Neural progenitor cell (in vitro differentiated cells): ENCODE measurements at regions not wholly inside any gene's neighbourhood (a gene's known extent, or its start where the extent isn't known, plus 50 kb on each side); places are given as distances from the start of the nearest gene placed in this dataset.
"Not testable (repeated sequence)": the region's sequence is repeated elsewhere in the genome, so short reads cannot be mapped to it uniquely, and the experiment has no call there.

Experiments
- CTCF ChIP-seq: fragments of 200-600 bp; sonication (generic); IDR thresholded peaks from 2 replicates; pipeline ENCODE4 v1.5.1; 2017; ENCODE audit warnings: antibody characterized with exemption, mild to moderate bottlenecking
- EZH2 ChIP-seq: fragments of 200-600 bp; sonication (generic); IDR thresholded peaks from 2 replicates; pipeline ENCODE4 v1.6.1; 2017; ENCODE audit warnings: antibody characterized with exemption, mild to moderate bottlenecking, moderate library complexity

DNA sequence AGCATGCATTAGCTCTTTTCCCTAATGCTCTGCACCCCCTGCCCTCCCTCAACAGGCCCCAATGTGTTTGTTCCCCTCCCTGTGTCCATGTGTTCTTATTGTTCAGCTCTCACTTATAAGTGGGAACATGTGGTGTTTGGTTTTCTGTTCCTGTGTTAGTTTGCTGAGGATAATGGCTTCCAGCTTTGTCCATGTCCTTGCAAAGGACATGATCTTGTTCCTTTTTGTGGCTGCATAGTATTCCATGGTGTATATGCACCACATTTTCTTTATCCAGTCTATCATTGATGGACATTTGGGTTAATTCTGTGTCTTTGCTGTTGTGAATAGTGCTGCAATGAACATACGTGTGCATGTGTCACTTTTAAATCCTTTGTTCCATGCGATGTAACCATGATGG lies 363.0 kb downstream of the SRGAP2C start:
- TF ChIP-seq CTCF, EZH2: not testable (repeated sequence)
